ENCODE measurements at regions not wholly inside any gene's neighbourhood (a gene's known extent, or its start where the extent isn't known, plus 50 kb on each side); places are given as distances from the start of the nearest gene placed in this dataset.

- no peak for TF ChIP-seq POLR2A (IDR thresholded peaks at IDR 0.05; ENCODE audit: low read length)
- TF ChIP-seq GATA1 (IDR thresholded peaks at IDR 0.05; ENCODE audit: low read depth, low read length), result no peak
Observed at GRCh38 chr2:199024224-199024623, 433.5 kb downstream of the SATB2 start.
